GM21825 (cell line): ENCODE measurements at regions not wholly inside any gene's neighbourhood (a gene's known extent, or its start where the extent isn't known, plus 50 kb on each side); places are given as distances from the start of the nearest gene placed in this dataset.
"Not testable (repeated sequence)": the region's sequence is repeated elsewhere in the genome, so short reads cannot be mapped to it uniquely, and the experiment has no call there.

ENCODE experiments used
- ATAC-seq: cut with Tn5 transposase; IDR thresholded peaks from one replicate; pipeline ENCODE4 v1.9.1; 2021; ENCODE audit warnings: mild to moderate bottlenecking, moderate library complexity; ENCODE audit not compliant: unreplicated experiment

- not testable (repeated sequence) for ATAC-seq
Measured at GRCh38 chr5:56665117-56665516, 150.2 kb upstream of the MAP3K1 start.

- ATAC-seq: no peak
Measured at GRCh38 chr5:56664025-56664424, 151.3 kb upstream of the MAP3K1 start.

GRCh38 chr5:56663523-56663922 is 151.8 kb upstream of the MAP3K1 start:
- no peak for ATAC-seq

GRCh38 chr5:56662893-56663292 is 152.5 kb upstream of the MAP3K1 start:
- no peak for ATAC-seq

GRCh38 chr5:56659971-56660370 is 155.4 kb upstream of the MAP3K1 start:
- no peak for ATAC-seq

GRCh38 chr5:56658972-56659371 is 156.4 kb upstream of the MAP3K1 start:
- ATAC-seq: no peak

- ATAC-seq: no peak
Measured at GRCh38 chr5:56656846-56657726, 158.3 kb upstream of the MAP3K1 start.

- no peak for ATAC-seq
Measured at GRCh38 chr5:56651893-56652292, 163.5 kb upstream of the MAP3K1 start.

GRCh38 chr5:56650386-56650785 is 165.0 kb upstream of the MAP3K1 start:
- ATAC-seq: no peak

GRCh38 chr5:56649569-56649968 is 165.8 kb upstream of the MAP3K1 start:
- ATAC-seq: no peak

- no peak for ATAC-seq
Measured at GRCh38 chr5:56648460-56649034, 166.8 kb upstream of the MAP3K1 start.

- no peak for ATAC-seq
Measured at GRCh38 chr5:56647099-56647850, 168.1 kb upstream of the MAP3K1 start.

GRCh38 chr5:56641635-56642260 is 173.6 kb upstream of the MAP3K1 start:
- no peak for ATAC-seq

- peak; percentile 78 for ATAC-seq
Measured at GRCh38 chr5:56640763-56641406, 174.5 kb upstream of the MAP3K1 start.

- no peak for ATAC-seq
Measured at GRCh38 chr5:56639476-56639875, 175.9 kb upstream of the MAP3K1 start.

GRCh38 chr5:56638768-56639238 is 176.5 kb upstream of the MAP3K1 start:
- no peak for ATAC-seq

GRCh38 chr5:56638061-56638621 is 177.2 kb upstream of the MAP3K1 start:
- no peak for ATAC-seq

GRCh38 chr5:56637321-56637920 is 177.9 kb upstream of the MAP3K1 start:
- ATAC-seq: no peak

- ATAC-seq: no peak
Measured at GRCh38 chr5:56633950-56634349, 181.4 kb upstream of the MAP3K1 start.

- no peak for ATAC-seq
Measured at GRCh38 chr5:56632939-56633338, 182.4 kb upstream of the MAP3K1 start.
